Fibroblast of lung (primary cell): ENCODE measurements at regions not wholly inside any gene's neighbourhood (a gene's known extent, or its start where the extent isn't known, plus 50 kb on each side); places are given as distances from the start of the nearest gene placed in this dataset.

ENCODE experiments used
- EZH2 ChIP-seq: IDR thresholded peaks from 2 replicates; pipeline ENCODE4 v1.5.1; 2012; ENCODE audit warnings: low read length, control low read depth, mild to moderate bottlenecking; ENCODE audit errors: missing control alignments
- TF ChIP-seq, protein P1 (sequence below), 2 donors: IDR thresholded peaks in 1 of 2; conservative IDR thresholded peaks in 1 of 2; 1 replicate in 1 of 2; 2 replicates in 1 of 2; pipeline ENCODE4 v1.5.1; 2011 to 2012; ENCODE audit warnings: low read length in 2 of 2, control low read depth in 1 of 2, inconsistent platforms in 1 of 2, low read depth in 1 of 2, mild to moderate bottlenecking in 1 of 2

DNA sequence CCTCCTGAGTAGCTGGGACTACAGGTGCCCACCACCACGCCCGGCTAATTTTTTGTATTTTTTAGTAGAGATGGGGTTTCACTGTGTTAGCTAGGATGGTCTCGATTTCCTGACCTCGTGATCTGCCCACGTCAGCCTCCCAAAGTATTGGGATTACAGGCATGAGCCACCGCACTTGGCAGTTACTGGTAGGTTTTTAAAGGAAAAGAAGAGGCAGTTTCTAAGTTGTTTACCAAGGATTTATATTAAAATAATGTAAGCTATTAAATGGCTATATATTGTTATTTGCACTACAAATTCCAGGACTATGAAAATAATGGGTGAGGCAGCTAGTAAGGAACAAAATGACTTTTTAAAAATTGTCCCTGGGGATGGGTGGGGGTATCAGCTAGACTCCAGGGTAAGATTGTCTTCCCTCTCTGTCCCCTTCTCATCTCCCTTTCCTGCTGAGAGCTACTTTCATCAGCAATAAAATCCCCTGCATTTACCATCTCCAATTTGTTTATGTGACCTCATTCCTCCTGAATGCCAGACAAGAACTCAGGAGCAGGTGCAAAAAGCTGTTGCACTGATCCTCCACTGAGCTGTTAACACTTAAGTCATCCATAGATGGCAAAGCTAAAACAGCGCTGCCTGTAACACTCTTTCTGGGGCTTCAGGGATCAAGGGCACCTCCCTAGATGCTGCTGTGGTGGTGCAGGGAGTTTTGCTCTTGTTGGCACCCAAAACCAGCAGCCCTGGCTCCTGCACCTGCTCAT, 165.2 kb downstream of the ZPLD1 start:
- TF ChIP-seq, protein P1, sequence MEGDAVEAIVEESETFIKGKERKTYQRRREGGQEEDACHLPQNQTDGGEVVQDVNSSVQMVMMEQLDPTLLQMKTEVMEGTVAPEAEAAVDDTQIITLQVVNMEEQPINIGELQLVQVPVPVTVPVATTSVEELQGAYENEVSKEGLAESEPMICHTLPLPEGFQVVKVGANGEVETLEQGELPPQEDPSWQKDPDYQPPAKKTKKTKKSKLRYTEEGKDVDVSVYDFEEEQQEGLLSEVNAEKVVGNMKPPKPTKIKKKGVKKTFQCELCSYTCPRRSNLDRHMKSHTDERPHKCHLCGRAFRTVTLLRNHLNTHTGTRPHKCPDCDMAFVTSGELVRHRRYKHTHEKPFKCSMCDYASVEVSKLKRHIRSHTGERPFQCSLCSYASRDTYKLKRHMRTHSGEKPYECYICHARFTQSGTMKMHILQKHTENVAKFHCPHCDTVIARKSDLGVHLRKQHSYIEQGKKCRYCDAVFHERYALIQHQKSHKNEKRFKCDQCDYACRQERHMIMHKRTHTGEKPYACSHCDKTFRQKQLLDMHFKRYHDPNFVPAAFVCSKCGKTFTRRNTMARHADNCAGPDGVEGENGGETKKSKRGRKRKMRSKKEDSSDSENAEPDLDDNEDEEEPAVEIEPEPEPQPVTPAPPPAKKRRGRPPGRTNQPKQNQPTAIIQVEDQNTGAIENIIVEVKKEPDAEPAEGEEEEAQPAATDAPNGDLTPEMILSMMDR (conservative IDR thresholded peaks at IDR 0.05 in 1 of 2, IDR thresholded peaks at IDR 0.05 in 1 of 2; ENCODE audit: low read depth in 1 of 2, low read length in 2 of 2): no peak
- no peak for TF ChIP-seq EZH2
